GM12892 (cell line): ENCODE measurements at regions not wholly inside any gene's neighbourhood (a gene's known extent, or its start where the extent isn't known, plus 50 kb on each side); places are given as distances from the start of the nearest gene placed in this dataset.
"Not testable (repeated sequence)": the region's sequence is repeated elsewhere in the genome, so short reads cannot be mapped to it uniquely, and the experiment has no call there.

Experiments
- DNase-seq: peaks from one replicate; pipeline ENCODE4 v3.0.0; 2011; ENCODE audit not compliant: insufficient read length
- FAIRE-seq: peaks from 2 replicates; lab custom pipeline; 2011; peaks lifted over from hg19 to GRCh38; lab: Jason Lieb, UNC
- POLR2A ChIP-seq: IDR thresholded peaks from 2 replicates; pipeline ENCODE4 v1.6.1; 2011; ENCODE audit warnings: low read depth, low read length, control low read depth
- POLR2AphosphoS5 ChIP-seq: IDR thresholded peaks from 2 replicates; pipeline ENCODE4 v1.6.1; 2011; ENCODE audit warnings: low read depth, low read length, control low read depth
- TAF1 ChIP-seq: IDR thresholded peaks from 2 replicates; pipeline ENCODE4 v1.6.1; 2011; ENCODE audit warnings: low read depth, mild to moderate bottlenecking, control low read depth, low read length, borderline replicate concordance

- DNase-seq (no peak), FAIRE-seq (no peak)
- TF ChIP-seq POLR2A (no peak), POLR2AphosphoS5 (no peak), TAF1 (no peak)
These were observed 92.8 kb downstream of the PRKAB2 start for GRCh38 chr1:147079400-147080005.

- TF ChIP-seq POLR2A = no peak
- TF ChIP-seq TAF1 = no peak
- no peak for DNase-seq
- FAIRE-seq = no peak
These were observed 93.5 kb downstream of the PRKAB2 start for GRCh38 chr1:147078606-147079399.

GRCh38 chr1:147077936-147078605 is 94.2 kb downstream of the PRKAB2 start:
- FAIRE-seq (no peak), DNase-seq (no peak)
- TF ChIP-seq TAF1 (no peak), POLR2AphosphoS5 (no peak), POLR2A (no peak)

- TF ChIP-seq POLR2A = no peak
- no peak for TF ChIP-seq POLR2AphosphoS5
- TF ChIP-seq TAF1 = no peak
- FAIRE-seq (no peak), DNase-seq (no peak)
These were observed 94.7 kb downstream of the PRKAB2 start for GRCh38 chr1:147077523-147077922.

- no peak for FAIRE-seq
- DNase-seq = no peak
- TF ChIP-seq TAF1 (no peak), POLR2AphosphoS5 (no peak), POLR2A (no peak)
These were observed 95.2 kb downstream of the PRKAB2 start for GRCh38 chr1:147077081-147077480.

- TF ChIP-seq POLR2A (no peak), TAF1 (no peak), POLR2AphosphoS5 (no peak)
- DNase-seq = no peak
- no peak for FAIRE-seq
These were observed 95.8 kb downstream of the PRKAB2 start for GRCh38 chr1:147076442-147076841.

GRCh38 chr1:147072482-147073432 is 99.5 kb downstream of the PRKAB2 start:
- DNase-seq (no peak), FAIRE-seq (no peak)
- TF ChIP-seq POLR2AphosphoS5 = no peak

- TF ChIP-seq POLR2A (no peak), POLR2AphosphoS5 (no peak), TAF1 (no peak)
- FAIRE-seq = no peak
- no peak for DNase-seq
These were observed 101.1 kb downstream of the PRKAB2 start for GRCh38 chr1:147071142-147071541.

GRCh38 chr1:147062956-147063355 is 109.3 kb downstream of the PRKAB2 start:
- no peak for DNase-seq
- no peak for FAIRE-seq
- TF ChIP-seq TAF1 = no peak
- TF ChIP-seq POLR2A = no peak
- no peak for TF ChIP-seq POLR2AphosphoS5

GRCh38 chr1:147061880-147062279 is 110.4 kb downstream of the PRKAB2 start:
- DNase-seq, FAIRE-seq: not testable (repeated sequence)

- DNase-seq = no peak
- TF ChIP-seq TAF1 (no peak), POLR2AphosphoS5 (no peak), POLR2A (no peak)
- FAIRE-seq = no peak
These were observed 115.1 kb downstream of the NBPF12 start for GRCh38 chr1:147053269-147053668.

GRCh38 chr1:147052677-147053076 is 114.6 kb downstream of the NBPF12 start:
- FAIRE-seq (no peak), DNase-seq (no peak)
- TF ChIP-seq TAF1 (no peak), POLR2A (no peak), POLR2AphosphoS5 (no peak)
